ENCODE measurements at regions not wholly inside any gene's neighbourhood (a gene's known extent, or its start where the extent isn't known, plus 50 kb on each side); places are given as distances from the start of the nearest gene placed in this dataset.

- Histone ChIP-seq H3K9me3 (ENCODE audit: control insufficient read depth in 2 of 3, insufficient read depth in 1 of 3, low read length in 3 of 3) (no peaks in the 10 kb centered on the region), H3K4me1 (ENCODE audit: control insufficient read depth in 2 of 3, insufficient read depth in 2 of 3, low read depth in 1 of 3, low read length in 3 of 3) (no peaks in the 10 kb centered on the region), H3K27me3 (ENCODE audit: control insufficient read depth, insufficient read depth, low read length) (no peaks in the 10 kb centered on the region), H3K27ac (ENCODE audit: low read depth in 2 of 2, low read length in 2 of 2) (no peak overlapping the region), H3K36me3 (ENCODE audit: control insufficient read depth in 2 of 3, insufficient read depth in 3 of 3, low read length in 3 of 3) (no peaks in the 10 kb centered on the region), H3K9ac (ENCODE audit: low read length in 3 of 3) (no peak overlapping the region), H3K4me3 (ENCODE audit: low read length in 3 of 3) (no peak overlapping the region)
- no peak for TF ChIP-seq CTCF (IDR thresholded peaks at IDR 0.05; ENCODE audit: borderline replicate concordance, extremely low read depth, insufficient read depth)
- intact Hi-C loops (cut with DNase I) = no loop called here
- DNase-seq (no peak), FAIRE-seq (no peak)
Measured at GRCh38 chr6:50986319-50986718, 167.6 kb downstream of the TFAP2B start.

GRCh38 chr6:50989123-50989522 is 170.5 kb downstream of the TFAP2B start:
- no peak for FAIRE-seq

GRCh38 chr6:50990750-50991446 is 172.2 kb downstream of the TFAP2B start:
- H3K27me3 ChIP-seq (ENCODE audit: control insufficient read depth, insufficient read depth, low read length) = no peaks in the 10 kb centered on the region
- no peaks in the 10 kb centered on the region for H3K4me1 ChIP-seq (ENCODE audit: control insufficient read depth in 2 of 3, insufficient read depth in 2 of 3, low read depth in 1 of 3, low read length in 3 of 3)
- no peaks in the 10 kb centered on the region for H3K9me3 ChIP-seq (ENCODE audit: control insufficient read depth in 2 of 3, insufficient read depth in 1 of 3, low read length in 3 of 3)
- no peaks in the 10 kb centered on the region for H3K36me3 ChIP-seq (ENCODE audit: control insufficient read depth in 2 of 3, insufficient read depth in 3 of 3, low read length in 3 of 3)
- no peak for TF ChIP-seq CTCF (IDR thresholded peaks at IDR 0.05; ENCODE audit: borderline replicate concordance, extremely low read depth, insufficient read depth)
- no peak overlapping the region for H3K9ac ChIP-seq (ENCODE audit: low read length in 3 of 3)
- H3K27ac ChIP-seq (ENCODE audit: low read depth in 2 of 2, low read length in 2 of 2) = no peak overlapping the region
- no peak overlapping the region for H3K4me3 ChIP-seq (ENCODE audit: low read length in 3 of 3)
- no peak for DNase-seq
- intact Hi-C loops (cut with DNase I) = no loop called here
- FAIRE-seq = no peak

More at GRCh38 chr6:50989123-50989522, 170.5 kb downstream of the TFAP2B start:
- Histone ChIP-seq H3K27me3 (ENCODE audit: control insufficient read depth, insufficient read depth, low read length) (no peaks in the 10 kb centered on the region), H3K4me1 (ENCODE audit: control insufficient read depth in 2 of 3, insufficient read depth in 2 of 3, low read depth in 1 of 3, low read length in 3 of 3) (no peaks in the 10 kb centered on the region), H3K4me3 (ENCODE audit: low read length in 3 of 3) (no peak overlapping the region), H3K36me3 (ENCODE audit: control insufficient read depth in 2 of 3, insufficient read depth in 3 of 3, low read length in 3 of 3) (no peaks in the 10 kb centered on the region), H3K9ac (ENCODE audit: low read length in 3 of 3) (no peak overlapping the region), H3K27ac (ENCODE audit: low read depth in 2 of 2, low read length in 2 of 2) (no peak overlapping the region), H3K9me3 (ENCODE audit: control insufficient read depth in 2 of 3, insufficient read depth in 1 of 3, low read length in 3 of 3) (no peaks in the 10 kb centered on the region)
- DNase-seq = no peak
- TF ChIP-seq CTCF (IDR thresholded peaks at IDR 0.05; ENCODE audit: borderline replicate concordance, extremely low read depth, insufficient read depth) = no peak
- intact Hi-C loops (cut with DNase I) = no loop called here

- H3K4me3 ChIP-seq (ENCODE audit: low read length in 3 of 3) = no peak overlapping the region
- H3K27me3 ChIP-seq (ENCODE audit: control insufficient read depth, insufficient read depth, low read length) = no peaks in the 10 kb centered on the region
- FAIRE-seq (no peak), DNase-seq (no peak)
- no peak for TF ChIP-seq CTCF (IDR thresholded peaks at IDR 0.05; ENCODE audit: borderline replicate concordance, extremely low read depth, insufficient read depth)
- H3K36me3 ChIP-seq (ENCODE audit: control insufficient read depth in 2 of 3, insufficient read depth in 3 of 3, low read length in 3 of 3) = no peaks in the 10 kb centered on the region
- no peaks in the 10 kb centered on the region for H3K9me3 ChIP-seq (ENCODE audit: control insufficient read depth in 2 of 3, insufficient read depth in 1 of 3, low read length in 3 of 3)
- no peaks in the 10 kb centered on the region for H3K4me1 ChIP-seq (ENCODE audit: control insufficient read depth in 2 of 3, insufficient read depth in 2 of 3, low read depth in 1 of 3, low read length in 3 of 3)
- intact Hi-C loops (cut with DNase I) = no loop called here
- H3K27ac ChIP-seq (ENCODE audit: low read depth in 2 of 2, low read length in 2 of 2) = no peak overlapping the region
- H3K9ac ChIP-seq (ENCODE audit: low read length in 3 of 3) = no peak overlapping the region
Measured at GRCh38 chr6:50992232-50992631, 173.6 kb downstream of the TFAP2B start.

Measured in kidney (tissue), 13 donors.